HG03342 (cell line): ENCODE measurements at regions not wholly inside any gene's neighbourhood (a gene's known extent, or its start where the extent isn't known, plus 50 kb on each side); places are given as distances from the start of the nearest gene placed in this dataset.
"Not testable (repeated sequence)": the region's sequence is repeated elsewhere in the genome, so short reads cannot be mapped to it uniquely, and the experiment has no call there.

Experiments
- ATAC-seq: cut with Tn5 transposase; IDR thresholded peaks from one replicate; pipeline ENCODE4 v1.9.1; 2021; ENCODE audit warnings: mild to moderate bottlenecking, moderate library complexity; ENCODE audit not compliant: unreplicated experiment

- ATAC-seq: no peak
Observed at GRCh38 chr1:229002451-229002960, 267.2 kb downstream of the RHOU start.

GRCh38 chr1:229003233-229004031 lies 267.5 kb upstream of the RAB4A start:
- no peak for ATAC-seq

GRCh38 chr1:229004066-229004833 lies 266.7 kb upstream of the RAB4A start:
- no peak for ATAC-seq

GRCh38 chr1:229005097-229005496 lies 265.8 kb upstream of the RAB4A start:
- no peak for ATAC-seq

- no peak for ATAC-seq
Observed at GRCh38 chr1:229005556-229005955, 265.4 kb upstream of the RAB4A start.

GRCh38 chr1:229006121-229006870 lies 264.6 kb upstream of the RAB4A start:
- no peak for ATAC-seq

GRCh38 chr1:229007167-229007566 lies 263.7 kb upstream of the RAB4A start:
- no peak for ATAC-seq

GRCh38 chr1:229007701-229008100 lies 263.2 kb upstream of the RAB4A start:
- ATAC-seq: no peak

- not testable (repeated sequence) for ATAC-seq
Observed at GRCh38 chr1:229008347-229008746, 262.6 kb upstream of the RAB4A start.

- no peak for ATAC-seq
Observed at GRCh38 chr1:229011022-229011421, 259.9 kb upstream of the RAB4A start.

- no peak for ATAC-seq
Observed at GRCh38 chr1:229012823-229013222, 258.1 kb upstream of the RAB4A start.

- ATAC-seq: no peak
Observed at GRCh38 chr1:229013981-229014380, 256.9 kb upstream of the RAB4A start.

GRCh38 chr1:229015806-229016205 lies 255.1 kb upstream of the RAB4A start:
- ATAC-seq: no peak

- no peak for ATAC-seq
Observed at GRCh38 chr1:229017091-229017490, 253.8 kb upstream of the RAB4A start.

GRCh38 chr1:229018674-229019295 lies 252.1 kb upstream of the RAB4A start:
- no peak for ATAC-seq

GRCh38 chr1:229019663-229020271 lies 251.1 kb upstream of the RAB4A start:
- no peak for ATAC-seq

GRCh38 chr1:229021034-229021433 lies 249.9 kb upstream of the RAB4A start:
- not testable (repeated sequence) for ATAC-seq

- no peak for ATAC-seq
Observed at GRCh38 chr1:229022595-229023333, 248.1 kb upstream of the RAB4A start.

GRCh38 chr1:229023651-229024300 lies 247.1 kb upstream of the RAB4A start:
- ATAC-seq: no peak
